Heart left ventricle (tissue), 16 donors: ENCODE measurements at regions not wholly inside any gene's neighbourhood (a gene's known extent, or its start where the extent isn't known, plus 50 kb on each side); places are given as distances from the start of the nearest gene placed in this dataset.
"Not testable (repeated sequence)": the region's sequence is repeated elsewhere in the genome, so short reads cannot be mapped to it uniquely, and the experiment has no call there.

Experiments
- ATAC-seq, 4 donors: fragments of 200-7000 bp; cut with Tn5 transposase; one replicate each; pipeline ENCODE4 v1.9.1; 2020 to 2022; ENCODE audit warnings: moderate library complexity in 4 of 4, mild to moderate bottlenecking in 3 of 4, moderate number of reproducible peaks in 1 of 4
- DNase-seq, 5 donors: peaks; one replicate each; pipeline ENCODE4 v3.0.0-alpha.2; 2020
- H3K27ac ChIP-seq, 12 donors: fragments of 200-600 bp; sonication (generic) in 4 of 12; one replicate each; pipeline versions ENCODE4 v1.5.0 to v1.8.0; 2016 to 2022; ENCODE audit warnings: mild to moderate bottlenecking in 2 of 12
- H3K27me3 ChIP-seq, 9 donors: fragments of 200-600 bp; sonication (generic) in 2 of 9; one replicate each; pipeline versions ENCODE4 v1.5.1 to v1.8.0; 2016 to 2022; ENCODE audit warnings: mild to moderate bottlenecking in 3 of 9
- H3K36me3 ChIP-seq, 9 donors: fragments of 200-600 bp; sonication (generic) in 2 of 9; one replicate each; pipeline versions ENCODE4 v1.5.0 to v1.8.0; 2018 to 2022; ENCODE audit warnings: mild to moderate bottlenecking in 2 of 9
- H3K4me1 ChIP-seq, 12 donors: fragments of 200-600 bp; sonication (generic) in 4 of 12; one replicate each; pipeline versions ENCODE4 v1.5.0 to v1.8.0; 2016 to 2022; ENCODE audit warnings: mild to moderate bottlenecking in 3 of 12
- H3K4me3 ChIP-seq, 12 donors: fragments of 200-600 bp; sonication (generic) in 4 of 12; one replicate each; pipeline versions ENCODE4 v1.5.0 to v1.8.0; 2017 to 2022; ENCODE audit warnings: mild to moderate bottlenecking in 9 of 12, moderate library complexity in 4 of 12
- H3K9me3 ChIP-seq, 12 donors: fragments of 200-600 bp; sonication (generic) in 4 of 12; one replicate each; pipeline versions ENCODE4 v1.5.0 to v1.8.0; 2016 to 2022; ENCODE audit warnings: mild to moderate bottlenecking in 1 of 12
- POLR2A ChIP-seq, 2 donors: fragments of 450-650 bp; IDR thresholded peaks; one replicate each; pipeline ENCODE4 v1.6.1; 2017; ENCODE audit warnings: antibody characterized with exemption in 2 of 2, mild to moderate bottlenecking in 2 of 2, moderate library complexity in 2 of 2
- WGBS, 4 donors: extraction: QIAGEN DNeasy Blood & Tissue Kit in 2 of 4; methylation state at CpG; one replicate each; pipeline versions ENCODE4 v1.1.5 to v1.1.7; 2013 to 2018; 5-methylcytosine and 5-hydroxymethylcytosine counted together
- intact Hi-C, 10 donors: fragments of 100-400 bp; cut with DNase I; formaldehyde crosslinking; loops; one replicate each; pipeline versions ENCODE4 v1.11.1 to v1.14.2; 2022
- TF ChIP-seq, protein P1 (sequence below), 12 donors: fragments of 200-600 bp; sonication (generic) in 4 of 12; IDR thresholded peaks; one replicate each; pipeline versions ENCODE4 v1.5.0 to v1.8.0; 2018 to 2022; ENCODE audit warnings: antibody characterized with exemption in 12 of 12, mild to moderate bottlenecking in 5 of 12
- donor health status: ischemic (EF 13 %, LVEDD 7.1; RV severe dilation, severe dysfunction).
- donor health status: healthy with polysubstance abuse.
- donor health status: DM: no; HTN: yes; CAD: no.
- donor health status: DM: no; HTN: no; CAD: no.
- donor health status: ischemic (EF 25% LVEDD 6.9; RV normal size, moderate dysfunction).
- donor health status: ischemic (EF 25% LVEDD 5.7; RV mildly dilated, moderate dysfunction).
- donor health status: healthy.
- donor health status: DM: yes; HTN: yes; CAD: no.
- donor health status: ischemic (EF 35%, LVEDD 5.7; RV mildly dilated, moderate dysfunction).
- donor health status: nonischemic (EF 11% LVEDD 7.7; RV severe dilation, severe dysfunction).
- donor health status: DM: yes; HTN: yes; CAD: no.
- donor health status: PGD.
- donor health status: ischemic (EF 29% LVEDD 5.4; RV normal size, mild dysfunction).
- donor health status: nonischemic (EF 23%, LVEDD 6.1; RV moderate dilation, normal function).

DNA sequence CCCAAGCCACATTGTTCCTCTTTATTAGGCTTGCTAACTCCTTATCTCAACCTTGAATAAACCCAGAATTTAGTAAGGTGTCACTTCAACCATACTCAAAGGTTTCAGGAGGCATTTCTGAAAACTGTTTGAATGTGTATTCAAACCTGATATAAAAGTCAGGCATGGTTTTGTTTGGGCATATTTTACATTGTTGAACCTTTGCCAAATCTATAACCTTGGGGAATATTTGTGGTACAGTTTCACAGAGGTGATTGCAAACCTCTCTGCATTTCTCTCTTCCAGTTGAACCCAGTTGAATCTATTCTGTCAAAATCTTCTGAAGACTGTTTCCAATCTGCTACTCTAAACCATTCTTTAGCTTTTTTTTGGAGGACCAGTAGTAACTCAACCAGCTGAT lies 409.0 kb downstream of the TECRL start:
- TF ChIP-seq POLR2A (IDR thresholded peaks at IDR 0.05): no peak
- TF ChIP-seq, protein P1, sequence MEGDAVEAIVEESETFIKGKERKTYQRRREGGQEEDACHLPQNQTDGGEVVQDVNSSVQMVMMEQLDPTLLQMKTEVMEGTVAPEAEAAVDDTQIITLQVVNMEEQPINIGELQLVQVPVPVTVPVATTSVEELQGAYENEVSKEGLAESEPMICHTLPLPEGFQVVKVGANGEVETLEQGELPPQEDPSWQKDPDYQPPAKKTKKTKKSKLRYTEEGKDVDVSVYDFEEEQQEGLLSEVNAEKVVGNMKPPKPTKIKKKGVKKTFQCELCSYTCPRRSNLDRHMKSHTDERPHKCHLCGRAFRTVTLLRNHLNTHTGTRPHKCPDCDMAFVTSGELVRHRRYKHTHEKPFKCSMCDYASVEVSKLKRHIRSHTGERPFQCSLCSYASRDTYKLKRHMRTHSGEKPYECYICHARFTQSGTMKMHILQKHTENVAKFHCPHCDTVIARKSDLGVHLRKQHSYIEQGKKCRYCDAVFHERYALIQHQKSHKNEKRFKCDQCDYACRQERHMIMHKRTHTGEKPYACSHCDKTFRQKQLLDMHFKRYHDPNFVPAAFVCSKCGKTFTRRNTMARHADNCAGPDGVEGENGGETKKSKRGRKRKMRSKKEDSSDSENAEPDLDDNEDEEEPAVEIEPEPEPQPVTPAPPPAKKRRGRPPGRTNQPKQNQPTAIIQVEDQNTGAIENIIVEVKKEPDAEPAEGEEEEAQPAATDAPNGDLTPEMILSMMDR (IDR thresholded peaks at IDR 0.05): no peak
- no peak overlapping the region for H3K4me3 ChIP-seq
- DNase-seq (no peak), ATAC-seq (no peak)
- H3K27ac ChIP-seq: no peak overlapping the region
- H3K9me3 ChIP-seq: peaks cover 0 to 7% (median 0%) of the 10 kb centered on the region in 12 donors
- no peaks in the 10 kb centered on the region for H3K27me3 ChIP-seq
- H3K36me3 ChIP-seq: no peaks in the 10 kb centered on the region
- intact Hi-C loops: no loop called here
- no peaks in the 10 kb centered on the region for H3K4me1 ChIP-seq

DNA sequence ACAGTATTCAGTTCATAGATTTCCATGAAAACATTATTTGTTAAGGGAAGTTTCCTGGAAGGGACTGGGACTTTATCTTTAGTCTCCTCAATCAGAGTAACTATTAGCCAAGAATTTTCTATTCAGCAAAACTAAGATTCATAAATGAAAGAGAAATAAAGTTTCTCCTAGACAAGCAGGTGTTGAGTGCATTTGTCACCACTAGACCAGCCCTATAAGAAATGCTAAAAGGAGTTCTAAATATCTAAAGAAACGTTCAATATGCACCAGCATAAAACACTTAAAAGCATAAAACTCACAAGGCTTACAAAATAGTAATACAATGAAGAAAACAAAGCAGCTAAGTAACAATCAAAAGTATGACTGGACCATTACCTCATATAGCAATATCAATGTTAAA lies 423.0 kb downstream of the TECRL start:
- TF ChIP-seq, protein P1 (IDR thresholded peaks at IDR 0.05): no peak
- no peak for TF ChIP-seq POLR2A (IDR thresholded peaks at IDR 0.05)
- intact Hi-C loops: no loop called here
- Histone ChIP-seq H3K27me3 (no peaks in the 10 kb centered on the region), H3K36me3 (no peaks in the 10 kb centered on the region), H3K4me3 (no peak overlapping the region), H3K27ac (no peak overlapping the region), H3K9me3 (peaks cover 0 to 33% (median 15%) of the 10 kb centered on the region in 12 donors), H3K4me1 (no peaks in the 10 kb centered on the region)
- ATAC-seq (no peak), DNase-seq (no peak)
- 35 to 54% (median 45%) methylated on average over 1 of the region's 1 CpG for WGBS, 4 donors

DNA sequence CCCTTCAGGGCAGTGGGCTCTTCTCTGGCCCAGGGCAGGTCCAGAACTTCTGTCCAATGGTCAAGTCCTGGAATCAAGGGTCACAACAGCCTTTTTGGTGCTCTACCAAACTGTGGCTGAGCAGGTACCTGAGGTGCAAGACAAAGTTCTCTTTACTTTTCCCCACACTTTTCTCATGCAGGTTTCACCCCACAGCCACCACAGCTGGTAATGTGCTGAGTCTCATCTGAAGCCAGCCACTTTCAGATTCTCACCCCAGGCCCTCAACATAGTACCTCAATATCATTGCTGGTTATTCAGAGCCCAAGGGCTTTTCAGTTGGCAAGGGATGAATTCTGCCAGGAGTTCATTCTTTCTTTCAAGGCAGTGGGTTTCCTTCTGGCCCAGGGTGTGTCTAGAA lies 426.0 kb downstream of the TECRL start:
- Histone ChIP-seq H3K9me3 (peaks cover 0 to 29% (median 15%) of the 10 kb centered on the region in 12 donors), H3K27me3 (no peaks in the 10 kb centered on the region), H3K4me3 (no peak overlapping the region), H3K4me1 (no peaks in the 10 kb centered on the region), H3K27ac (no peak overlapping the region), H3K36me3 (no peaks in the 10 kb centered on the region)
- TF ChIP-seq, protein P1 (IDR thresholded peaks at IDR 0.05): no peak
- no peak for TF ChIP-seq POLR2A (IDR thresholded peaks at IDR 0.05)
- ATAC-seq: no peak
- no peak for DNase-seq
- intact Hi-C loops: no loop called here

DNA sequence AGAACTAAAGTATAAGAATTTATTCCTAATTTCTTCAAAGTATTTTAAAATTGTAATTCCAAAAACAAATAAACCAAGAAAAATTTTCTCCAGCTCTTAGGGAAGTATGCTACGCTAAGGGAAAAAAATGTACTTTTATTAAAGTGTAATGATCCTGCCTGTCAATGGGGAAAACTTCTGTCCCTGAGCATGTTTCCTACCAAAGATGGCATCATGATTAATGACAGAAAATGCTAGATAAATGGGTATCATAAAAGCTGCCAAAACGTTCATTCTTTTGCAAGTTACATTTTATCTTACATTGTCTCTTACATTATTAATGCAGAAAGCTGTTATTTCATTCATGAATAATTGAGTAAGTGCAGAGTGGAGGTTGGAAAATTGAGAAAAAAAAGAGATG lies 443.4 kb downstream of the TECRL start:
- no peaks in the 10 kb centered on the region for H3K36me3 ChIP-seq
- H3K4me3 ChIP-seq: no peak overlapping the region
- no peaks in the 10 kb centered on the region for H3K27me3 ChIP-seq
- H3K27ac ChIP-seq: no peak overlapping the region
- WGBS, 4 donors: 41 to 53% (median 51%) methylated on average over 2 of the region's 2 CpGs
- DNase-seq: no peak
- H3K9me3 ChIP-seq: no peaks in the 10 kb centered on the region
- ATAC-seq: no peak
- no peak for TF ChIP-seq POLR2A (IDR thresholded peaks at IDR 0.05)
- TF ChIP-seq, protein P1 (IDR thresholded peaks at IDR 0.05): no peak
- intact Hi-C loops: no loop called here
- H3K4me1 ChIP-seq: no peaks in the 10 kb centered on the region

DNA sequence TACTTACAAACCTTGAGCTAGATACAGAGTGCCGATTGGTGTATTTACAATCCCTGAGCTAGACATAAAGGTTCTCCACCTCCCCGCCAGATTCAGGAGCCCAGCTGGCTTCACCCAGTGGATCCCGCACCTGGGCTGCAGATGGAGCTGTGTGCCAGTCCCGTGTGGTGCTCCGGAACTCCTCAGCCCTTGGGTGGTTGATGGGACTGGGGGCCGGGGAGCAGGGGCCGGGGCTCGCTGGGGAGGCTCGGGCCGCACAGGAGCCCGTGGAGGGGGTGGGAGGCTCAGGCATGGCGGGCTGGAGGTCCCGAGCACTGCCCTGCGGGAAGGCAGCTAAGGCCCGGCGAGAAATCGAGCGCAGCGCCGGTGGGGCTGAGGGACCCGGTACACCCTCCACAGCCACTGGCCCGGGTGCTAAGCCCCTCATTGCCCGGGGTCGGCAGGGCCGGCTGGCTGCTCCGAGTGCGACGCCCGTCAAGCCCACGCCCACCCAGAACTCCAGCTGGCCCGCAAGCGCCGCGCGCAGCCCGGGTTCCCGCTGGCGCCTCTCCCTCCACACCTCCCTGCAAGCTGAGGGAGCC lies 466.5 kb downstream of the TECRL start:
- H3K27me3 ChIP-seq, ATAC-seq, H3K9me3 ChIP-seq, H3K4me1 ChIP-seq, H3K4me3 ChIP-seq, H3K27ac ChIP-seq, H3K36me3 ChIP-seq, intact Hi-C loops: not testable (repeated sequence)
- WGBS, 4 donors: 92 to 95% (median 94%) methylated on average over 20 to 38 of the region's 38 CpGs
- peak in 2 of 5 donors; percentile 19 to 54 for DNase-seq
